HG03097 (cell line): ENCODE measurements at regions not wholly inside any gene's neighbourhood (a gene's known extent, or its start where the extent isn't known, plus 50 kb on each side); places are given as distances from the start of the nearest gene placed in this dataset.
"Not testable (repeated sequence)": the region's sequence is repeated elsewhere in the genome, so short reads cannot be mapped to it uniquely, and the experiment has no call there.

Experiments
- ATAC-seq: cut with Tn5 transposase; IDR thresholded peaks from one replicate; pipeline ENCODE4 v1.9.1; 2021; ENCODE audit not compliant: unreplicated experiment, low FRiP score

DNA sequence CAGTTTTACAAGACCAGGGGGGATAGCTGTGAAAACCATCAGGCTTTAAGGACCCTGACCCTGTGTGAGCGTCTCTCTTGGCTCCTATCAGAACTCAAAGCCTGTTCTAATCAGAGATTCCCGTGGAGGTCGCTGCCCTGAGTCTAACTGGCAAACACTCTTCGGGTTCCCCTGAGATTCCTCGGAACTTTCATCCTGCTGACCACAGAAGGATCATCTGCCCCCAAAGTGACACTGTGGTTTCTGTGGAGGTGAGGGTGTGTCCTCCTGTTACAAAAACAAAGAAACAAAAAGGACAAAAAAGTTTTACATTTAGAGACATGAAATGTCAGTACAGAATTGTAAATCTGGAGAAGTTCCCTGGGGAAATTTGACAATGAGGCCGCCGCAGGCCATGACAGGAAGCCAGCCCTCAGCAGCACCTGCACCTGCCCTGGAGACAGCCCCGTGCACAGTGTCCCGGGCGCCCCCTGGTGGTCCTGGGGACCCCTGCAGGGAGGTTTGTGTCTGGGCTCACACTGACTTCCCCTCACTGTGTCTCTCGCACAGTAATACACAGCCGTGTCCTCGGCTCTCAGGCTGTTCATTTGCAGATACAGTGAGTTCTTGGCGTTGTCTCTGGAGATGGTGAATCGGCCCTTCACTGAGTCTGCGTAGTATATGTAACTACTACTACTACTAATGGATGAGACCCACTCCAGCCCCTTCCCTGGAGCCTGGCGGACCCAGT, 708.3 kb downstream of the TMEM121 start:
- ATAC-seq: not testable (repeated sequence)

DNA sequence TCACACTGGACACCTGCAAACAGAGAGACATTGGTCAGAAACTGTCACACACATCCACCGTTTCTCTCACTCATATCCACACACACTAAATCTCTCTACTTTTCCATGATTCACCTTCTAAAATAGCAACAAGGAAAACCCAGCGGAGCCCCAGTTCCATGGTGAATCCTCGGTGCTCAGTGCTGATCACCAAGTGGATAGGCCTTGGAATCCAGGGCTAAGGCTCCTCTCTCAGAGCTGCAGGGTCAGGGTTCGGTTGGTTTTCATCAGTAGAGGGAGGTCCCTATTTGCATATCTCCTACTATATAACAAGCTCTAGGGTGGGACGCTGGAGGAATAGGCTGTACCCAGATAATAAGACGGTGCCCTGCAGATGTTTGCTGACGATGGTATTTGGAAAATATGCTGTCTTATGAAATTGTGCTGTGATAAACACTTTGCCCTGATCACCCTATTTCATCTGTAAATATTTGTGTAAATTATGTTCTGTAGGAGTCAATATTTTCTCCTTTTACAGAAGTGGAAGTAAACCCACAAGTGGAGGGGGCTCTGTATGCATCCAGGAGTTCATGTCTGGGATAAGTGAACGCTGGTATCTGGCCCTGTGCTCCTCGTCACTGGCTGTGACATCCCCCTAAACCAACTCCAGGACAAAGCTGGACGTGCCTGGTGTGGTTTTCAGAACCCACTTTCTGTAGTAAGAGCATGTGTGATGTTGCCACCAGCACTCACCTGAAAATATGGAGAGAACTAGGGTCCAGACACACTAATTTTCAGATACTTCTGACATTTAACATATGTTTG, 709.2 kb downstream of the TMEM121 start:
- ATAC-seq: no peak

DNA sequence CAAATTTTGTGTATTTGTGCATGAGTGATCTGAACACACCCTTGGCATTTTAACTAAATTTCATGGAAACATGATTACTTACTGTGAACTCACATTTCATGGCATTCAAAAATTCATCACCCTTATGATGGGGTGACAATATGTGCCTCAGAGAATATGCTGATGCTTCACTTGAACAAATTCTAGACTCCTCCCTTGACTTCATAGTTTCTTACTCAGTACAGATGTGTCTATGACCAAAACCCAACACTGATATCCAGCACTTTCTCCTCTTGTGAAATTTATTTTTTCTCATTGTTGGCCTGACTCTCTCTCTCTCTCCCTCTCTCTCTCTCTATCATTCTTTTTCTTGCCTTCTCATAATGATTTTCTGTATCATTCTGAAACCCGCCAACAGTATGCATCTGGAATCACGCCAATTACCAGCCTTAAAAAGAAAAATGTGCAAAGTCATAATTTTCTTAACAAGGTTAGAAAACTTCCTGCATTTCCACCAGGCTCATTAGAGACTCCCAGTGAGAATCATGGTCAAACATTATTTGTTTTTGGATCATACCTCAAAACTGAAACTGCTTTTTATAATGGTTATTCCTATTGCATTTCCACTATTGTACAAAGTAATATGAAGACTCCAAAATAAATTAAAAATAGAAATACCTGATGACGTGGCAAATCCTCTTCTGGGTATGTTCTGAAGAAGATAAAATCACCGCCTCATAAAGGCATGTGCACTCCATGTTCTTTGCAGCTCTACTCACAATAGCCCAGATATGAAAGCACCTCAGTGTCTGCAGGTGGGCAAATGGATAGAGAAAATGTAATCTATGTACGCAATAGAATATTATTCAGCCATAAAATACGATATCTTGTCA, 722.2 kb downstream of the TMEM121 start:
- ATAC-seq: no peak

DNA sequence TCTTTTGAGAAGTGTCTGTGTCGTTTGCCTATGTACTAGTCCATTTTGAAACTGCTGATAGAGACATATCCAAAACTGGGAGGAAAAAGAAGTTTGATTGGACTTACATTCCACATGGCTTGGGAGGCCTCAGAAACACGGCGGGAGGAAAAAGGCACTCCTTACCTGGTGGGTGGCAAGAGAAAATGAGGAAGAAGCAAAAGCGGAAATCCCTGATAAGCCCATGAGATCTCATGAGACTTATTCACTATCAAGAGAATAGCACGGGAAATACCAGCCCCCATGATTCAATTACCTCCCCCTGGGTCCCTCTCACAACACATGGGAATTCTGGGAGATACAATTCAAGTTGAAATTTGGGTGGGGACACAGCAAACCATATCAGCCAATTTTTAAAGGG, 727.6 kb downstream of the TMEM121 start:
- not testable (repeated sequence) for ATAC-seq

DNA sequence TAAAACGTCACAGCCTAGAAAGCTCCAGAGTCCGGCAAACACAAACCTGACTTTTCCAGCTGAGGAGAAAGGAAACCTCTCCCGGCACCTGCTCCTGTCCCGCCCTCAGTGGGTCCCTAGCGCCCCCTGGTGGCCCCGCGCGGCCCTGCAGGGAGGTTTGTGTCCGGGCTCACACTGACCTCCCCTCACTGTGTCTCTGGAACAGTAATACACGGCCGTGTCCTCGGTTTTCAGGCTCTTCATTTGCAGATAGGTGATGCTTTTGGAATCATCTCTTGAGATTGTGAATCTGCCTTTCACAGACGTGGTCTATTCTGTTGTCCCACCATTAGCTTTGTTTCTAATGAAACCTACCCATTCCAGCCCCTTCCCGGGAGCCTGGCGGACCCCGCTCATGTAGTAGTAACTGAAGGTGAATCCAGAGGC, 731.2 kb downstream of the TMEM121 start:
- not testable (repeated sequence) for ATAC-seq

DNA sequence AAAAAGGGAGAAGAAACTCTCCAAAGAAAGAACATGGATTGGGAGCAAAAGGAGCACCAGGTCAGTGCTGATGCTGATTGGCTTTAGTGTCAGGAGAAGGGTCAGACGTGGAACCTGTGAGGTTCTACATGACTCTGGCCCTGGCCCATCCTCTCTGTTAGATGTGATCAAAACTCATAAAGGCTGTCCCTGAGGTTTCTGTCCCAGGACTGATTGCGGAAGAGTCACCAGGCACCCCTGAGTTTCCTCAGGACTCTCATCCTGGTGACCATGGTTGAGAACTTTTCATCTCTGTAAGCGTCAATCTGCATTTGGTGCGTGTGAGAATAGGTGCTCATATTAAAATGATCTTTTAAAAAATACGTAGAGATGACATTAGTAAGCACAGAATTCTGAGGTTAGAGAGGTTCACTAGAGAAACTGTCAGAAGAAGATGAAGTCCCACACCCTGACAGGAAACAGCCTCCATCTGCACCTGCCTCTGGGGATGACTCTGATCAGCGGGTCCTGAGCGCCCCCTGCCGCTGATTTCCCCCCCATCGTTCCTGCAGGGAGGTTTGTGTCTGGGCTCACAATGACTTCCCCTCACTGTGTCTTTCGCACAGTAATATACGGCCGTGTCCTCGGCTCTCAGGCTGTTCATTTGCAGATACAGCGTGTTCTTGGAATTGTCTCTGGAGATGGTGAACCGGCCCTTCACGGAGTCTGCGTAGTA, 741.8 kb downstream of the TMEM121 start:
- no peak for ATAC-seq

DNA sequence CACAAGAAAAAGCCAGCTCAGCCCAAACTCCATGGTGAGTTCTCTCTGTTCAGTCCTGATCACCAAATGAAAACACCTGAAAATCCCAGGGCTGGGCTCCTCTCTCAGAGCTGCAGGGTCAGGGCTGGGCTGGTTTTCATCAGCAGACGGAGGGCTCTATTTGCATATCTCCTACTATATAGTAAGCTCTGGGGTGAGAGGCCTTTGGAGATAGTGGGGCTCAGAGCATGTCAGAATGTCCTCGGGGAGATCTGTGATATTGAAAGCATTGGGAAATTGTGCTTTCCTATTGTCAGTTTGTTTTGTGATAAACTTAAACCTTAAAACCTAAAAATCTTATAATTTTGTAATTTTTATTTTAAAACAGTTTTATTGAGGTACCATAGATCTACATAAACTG, 742.6 kb downstream of the TMEM121 start:
- ATAC-seq: no peak

DNA sequence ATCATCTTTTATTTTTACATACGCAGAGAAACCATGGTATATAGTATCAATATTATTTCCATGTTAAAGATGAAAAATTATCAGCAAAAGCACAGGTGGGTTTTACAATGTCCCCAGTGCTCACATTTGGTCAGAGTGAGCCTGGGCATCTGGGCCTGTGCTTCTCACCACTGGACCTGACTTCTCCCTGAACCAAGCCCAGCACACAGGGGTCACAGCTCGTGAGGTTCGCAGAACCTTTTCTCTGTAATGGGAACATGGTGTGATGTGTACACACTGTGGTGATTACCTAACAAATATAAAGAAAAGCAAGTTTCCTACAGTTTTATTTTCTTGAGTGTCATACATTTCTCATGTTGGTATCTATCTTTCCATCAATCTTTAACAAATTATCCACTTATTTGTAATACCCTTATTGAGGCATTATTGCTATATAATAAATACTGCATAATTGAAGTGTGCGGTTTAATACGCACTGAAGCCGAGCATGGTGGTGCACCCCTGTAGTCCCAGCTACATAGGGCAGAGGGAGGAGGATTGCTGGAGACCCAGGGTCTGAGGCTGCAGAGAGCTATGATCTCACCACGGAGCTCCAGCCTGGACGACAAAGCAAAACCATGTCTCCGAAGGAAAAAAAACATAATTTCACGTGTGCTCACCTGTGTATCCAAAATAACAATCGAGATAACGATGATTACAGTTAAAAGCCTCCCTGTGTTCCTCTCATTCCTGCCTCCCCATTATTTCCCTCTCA, 743.2 kb downstream of the TMEM121 start:
- no peak for ATAC-seq

DNA sequence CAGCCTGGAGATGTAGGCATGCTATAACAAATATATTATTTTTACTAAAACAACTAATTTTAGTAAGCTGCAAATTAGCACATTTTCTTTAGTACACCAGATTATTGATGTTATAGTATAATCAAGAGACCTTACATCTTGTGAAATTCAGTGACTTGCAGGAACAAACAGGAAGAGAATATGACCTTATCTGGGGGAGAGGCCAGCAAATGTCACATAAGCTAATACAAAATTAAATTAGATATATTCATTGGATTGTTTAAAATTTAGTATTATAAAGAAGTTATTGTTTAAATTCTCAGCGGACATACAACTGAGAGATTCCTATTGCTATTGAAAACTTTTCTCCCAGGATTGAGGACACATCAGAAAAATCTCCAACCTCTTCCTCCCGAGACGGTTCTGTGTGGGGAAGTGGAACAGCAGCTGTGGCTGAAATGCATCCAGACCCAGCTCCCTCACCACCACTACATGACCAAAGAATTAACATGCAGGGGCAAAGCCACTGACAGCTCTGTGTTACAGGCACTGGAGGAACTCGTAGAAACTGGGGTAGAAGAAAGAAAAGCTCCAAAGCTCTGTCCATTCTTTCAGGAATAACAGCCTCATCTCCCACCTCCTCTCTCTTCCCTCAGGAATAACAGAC, 744.2 kb downstream of the TMEM121 start:
- ATAC-seq: not testable (repeated sequence)

DNA sequence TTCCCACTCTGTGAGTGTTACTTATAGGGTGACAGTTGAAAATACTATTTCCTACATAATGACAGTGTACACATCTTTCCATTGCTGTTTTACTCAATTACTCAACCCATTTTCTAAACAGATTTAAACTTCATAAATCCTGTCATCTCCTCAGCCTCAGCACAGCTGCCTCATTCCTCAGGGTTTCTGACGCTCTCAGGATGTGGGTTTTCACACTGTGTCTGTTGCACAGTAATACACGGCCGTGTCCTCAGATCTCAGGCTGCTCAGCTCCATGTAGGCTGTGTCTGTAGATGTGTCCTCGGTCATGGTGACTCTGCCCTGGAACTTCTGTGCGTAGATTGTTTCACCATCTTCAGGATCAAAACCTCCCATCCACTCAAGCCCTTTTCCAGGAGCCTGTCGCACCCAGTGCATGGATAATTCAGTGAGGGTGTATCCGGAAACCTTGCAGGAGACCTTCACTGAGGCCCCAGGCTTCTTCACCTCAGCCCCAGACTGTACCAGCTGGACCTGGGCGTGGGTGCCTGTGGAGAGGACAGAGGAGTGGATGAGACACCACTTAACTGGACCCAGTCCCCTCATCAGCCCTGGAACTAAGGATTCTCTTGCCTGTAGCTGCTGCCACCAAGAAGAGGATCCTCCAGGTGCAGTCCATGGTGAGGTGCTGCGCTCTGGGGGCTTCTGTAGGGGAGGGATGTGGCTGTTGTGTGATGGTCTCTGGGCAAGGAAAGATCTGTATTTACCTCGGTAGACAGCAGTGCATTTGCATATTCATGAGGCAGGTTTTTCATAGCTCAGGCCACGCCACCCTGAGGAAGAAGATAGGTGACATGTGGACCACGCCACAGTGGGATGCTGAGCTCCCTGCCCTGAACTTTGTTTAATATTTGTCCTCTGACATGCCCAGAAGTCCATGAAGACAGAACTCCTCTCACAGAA, 750.2 kb downstream of the TMEM121 start:
- ATAC-seq: no peak

DNA sequence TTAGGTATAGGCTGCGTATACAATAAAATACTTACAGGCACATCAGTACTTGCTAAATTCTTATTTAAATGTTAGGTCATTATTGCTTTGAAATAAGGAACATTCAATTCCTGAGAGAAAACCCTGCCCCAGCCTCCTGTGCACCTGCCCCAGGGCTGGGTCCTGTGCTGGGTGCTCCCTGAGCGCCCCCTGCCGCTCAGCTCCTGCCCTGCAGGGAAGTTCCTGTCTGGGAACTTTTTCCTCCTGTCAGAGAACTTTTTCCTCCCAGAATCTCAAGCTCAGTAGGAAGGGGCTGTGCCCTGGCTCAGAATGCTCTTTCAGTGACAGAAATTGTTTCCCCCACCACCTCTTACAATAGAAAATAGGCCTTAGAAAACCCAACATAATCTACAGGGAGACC, 751.1 kb downstream of the TMEM121 start:
- no peak for ATAC-seq

DNA sequence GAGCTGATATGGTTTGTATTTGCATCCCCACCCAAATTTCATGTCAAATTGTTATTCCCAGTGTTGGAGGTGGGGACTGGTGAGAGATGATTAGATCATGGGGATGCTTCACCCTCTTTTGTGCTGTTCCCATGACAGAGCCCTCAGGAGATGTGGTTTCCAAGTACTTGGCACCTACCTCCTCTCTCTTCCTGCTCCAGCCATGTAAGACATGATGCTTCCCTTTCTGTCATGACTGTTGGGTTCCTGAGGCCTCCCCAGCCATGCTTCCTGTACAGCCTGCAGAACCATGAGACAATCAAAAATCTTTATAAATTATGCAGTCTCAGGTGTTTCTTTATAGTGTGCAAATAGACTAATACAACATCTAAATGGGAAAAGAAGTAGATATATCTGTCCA, 754.5 kb downstream of the TMEM121 start:
- ATAC-seq: no peak

DNA sequence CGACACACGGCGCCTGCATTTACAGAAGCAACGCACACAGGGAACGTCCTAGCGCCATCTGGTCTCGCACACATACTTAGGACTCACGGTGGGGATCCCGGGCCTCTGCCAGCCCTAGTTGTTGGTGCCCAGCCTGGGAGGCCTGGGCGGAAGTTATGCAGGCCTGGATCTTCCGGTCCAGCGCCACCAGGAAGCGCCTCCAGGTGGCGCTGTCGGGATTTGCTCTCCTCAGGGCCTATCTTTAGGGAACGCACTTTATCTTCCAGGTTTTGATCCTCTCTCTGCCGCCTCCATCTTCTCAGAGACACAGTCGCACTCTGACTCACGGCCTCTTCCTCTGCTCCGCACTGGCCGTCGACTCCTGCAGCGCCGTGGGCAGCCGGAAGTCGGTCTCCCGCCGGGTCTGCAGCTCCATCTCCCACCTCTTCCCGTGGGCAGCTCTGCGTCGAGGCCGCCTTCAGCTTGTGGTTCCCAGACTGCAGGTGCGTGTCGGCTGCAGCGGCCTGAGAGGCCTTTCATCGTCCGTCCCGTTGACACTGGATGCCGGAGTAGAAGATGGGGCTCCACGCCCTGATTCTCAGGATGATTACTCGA, 760.4 kb downstream of the TMEM121 start:
- no peak for ATAC-seq

DNA sequence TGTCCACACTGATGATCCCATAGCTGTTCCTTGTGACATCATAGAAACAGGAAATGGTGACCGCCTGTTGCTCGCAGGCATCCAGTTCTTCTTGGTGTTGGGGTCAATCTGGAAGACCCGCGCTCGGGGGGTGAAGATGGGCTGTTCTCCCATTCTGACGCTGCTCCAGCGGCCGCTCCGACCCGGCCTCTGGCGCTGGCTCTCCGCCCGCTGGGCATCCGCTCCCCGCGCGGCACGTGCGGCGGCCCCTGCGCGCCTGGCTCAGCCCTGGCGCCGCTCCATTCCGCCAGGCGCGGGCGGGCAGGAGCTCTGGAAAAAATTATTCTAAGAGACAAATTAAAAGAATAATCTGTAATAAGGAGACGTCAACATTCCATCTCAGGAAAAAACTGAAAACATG, 761.1 kb downstream of the TMEM121 start:
- ATAC-seq: no peak

DNA sequence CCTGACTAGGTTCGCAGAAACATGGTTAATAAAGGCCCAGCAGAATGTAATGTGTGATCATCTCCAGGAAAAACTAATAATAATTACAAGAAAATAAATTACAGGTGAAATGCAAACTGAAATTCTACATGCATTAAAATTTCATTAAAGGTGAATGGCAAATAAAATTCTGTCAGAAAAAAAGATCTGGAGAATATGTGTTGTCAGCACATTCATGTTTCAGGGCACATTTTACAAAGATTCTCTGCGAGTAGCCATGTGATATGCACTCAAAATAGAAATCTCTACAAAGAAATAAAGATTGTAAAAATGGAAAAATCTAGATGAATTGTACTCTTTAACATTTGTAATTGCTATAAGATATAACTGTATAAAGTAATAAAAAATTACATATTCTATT, 765.2 kb downstream of the TMEM121 start:
- ATAC-seq: no peak

DNA sequence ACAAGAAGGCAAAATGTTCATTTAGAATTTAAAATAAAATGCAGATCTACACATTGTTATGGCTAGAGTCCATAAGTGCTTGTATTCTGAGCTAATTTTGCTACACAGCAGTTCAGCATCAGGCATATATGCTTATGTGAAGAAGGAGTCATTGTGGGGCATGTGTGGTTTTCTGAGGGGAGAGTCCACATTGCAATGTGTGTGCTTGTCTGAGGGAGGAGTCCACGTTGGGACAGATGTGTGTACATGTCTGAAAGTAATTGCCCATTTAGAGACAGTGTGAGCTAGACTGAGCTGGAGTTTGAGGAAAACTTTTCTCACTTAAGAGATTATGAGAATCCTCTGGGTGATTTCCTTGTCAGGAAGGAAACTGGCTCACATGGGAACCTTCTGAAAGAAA, 767.9 kb downstream of the TMEM121 start:
- no peak for ATAC-seq

DNA sequence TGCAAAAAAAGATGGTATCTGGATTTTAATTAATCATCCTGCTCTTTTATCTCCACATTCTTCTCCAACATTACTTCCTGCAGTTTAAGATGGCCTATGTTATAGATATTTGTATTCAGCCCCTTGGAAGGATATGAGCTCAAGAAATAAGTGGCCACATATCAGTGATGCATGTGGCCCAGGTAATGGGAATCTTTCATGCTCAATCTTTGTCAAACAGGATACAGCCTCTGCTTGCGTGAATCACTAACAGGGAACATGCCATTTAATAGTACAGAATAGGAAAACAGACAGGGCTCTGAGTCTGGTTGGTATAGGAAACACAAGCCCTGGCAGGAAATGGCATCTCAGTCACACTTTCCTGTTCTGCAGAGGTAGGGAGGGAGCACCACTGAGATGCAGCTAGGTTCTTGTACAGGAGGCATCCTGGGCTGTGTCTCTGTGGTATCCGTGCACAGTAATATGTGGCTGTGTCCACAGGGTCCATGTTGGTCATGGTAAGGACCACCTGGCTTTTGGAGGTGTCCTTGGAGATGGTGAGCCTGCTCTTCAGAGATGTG, 774.6 kb downstream of the TMEM121 start:
- not testable (repeated sequence) for ATAC-seq
